RCC 7860 (cell line): ENCODE measurements at regions not wholly inside any gene's neighbourhood (a gene's known extent, or its start where the extent isn't known, plus 50 kb on each side); places are given as distances from the start of the nearest gene placed in this dataset.
"Not testable (repeated sequence)": the region's sequence is repeated elsewhere in the genome, so short reads cannot be mapped to it uniquely, and the experiment has no call there.

ENCODE experiments used
- DNase-seq: peaks from one replicate; pipeline ENCODE4 v3.0.0-alpha.2; 2015; ENCODE audit warnings: low spot score
- FAIRE-seq: peaks from 2 replicates; lab custom pipeline; 2012; peaks lifted over from hg19 to GRCh38; lab: Jason Lieb, UNC

DNA sequence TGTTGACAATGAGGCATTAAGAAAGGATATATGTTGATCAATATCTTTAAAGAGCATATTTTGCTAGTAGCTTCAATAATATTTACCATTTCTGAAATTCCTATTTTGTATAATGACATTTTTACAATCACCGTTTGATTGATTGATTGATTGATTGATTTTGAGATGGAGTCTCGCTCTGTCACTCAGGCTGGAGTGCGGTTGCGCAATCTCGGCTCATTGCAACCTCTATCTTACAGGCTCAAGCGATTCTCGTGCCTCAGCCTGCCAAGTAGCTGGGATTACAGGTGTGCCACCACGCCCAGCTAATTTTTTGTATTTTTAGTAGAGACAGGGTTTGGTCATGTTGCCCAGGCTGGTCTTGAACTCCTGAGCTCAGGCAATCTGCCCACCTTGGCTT, 150.9 kb upstream of the TEX13D start:
- FAIRE-seq, DNase-seq: not testable (repeated sequence)

DNA sequence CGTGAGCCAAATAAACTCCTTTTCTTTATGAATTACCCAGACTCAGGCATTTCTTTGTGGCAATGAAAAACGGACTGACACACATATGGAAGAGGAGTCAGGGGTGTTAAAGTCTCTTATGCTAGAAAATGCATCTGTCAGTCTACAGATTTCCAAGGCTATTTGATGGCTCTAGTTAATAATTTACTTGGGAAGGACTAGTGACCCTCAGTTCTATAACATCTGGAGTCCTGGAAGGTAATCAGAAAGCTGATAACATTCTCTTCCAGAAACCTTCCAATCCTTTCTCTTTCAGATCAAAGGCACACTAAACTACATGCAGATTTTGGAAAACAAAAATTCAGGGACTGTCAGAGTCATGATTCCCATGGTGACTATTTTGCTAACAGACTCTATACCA, 142.0 kb upstream of the TEX13D start:
- FAIRE-seq: no peak
- DNase-seq: no peak

DNA sequence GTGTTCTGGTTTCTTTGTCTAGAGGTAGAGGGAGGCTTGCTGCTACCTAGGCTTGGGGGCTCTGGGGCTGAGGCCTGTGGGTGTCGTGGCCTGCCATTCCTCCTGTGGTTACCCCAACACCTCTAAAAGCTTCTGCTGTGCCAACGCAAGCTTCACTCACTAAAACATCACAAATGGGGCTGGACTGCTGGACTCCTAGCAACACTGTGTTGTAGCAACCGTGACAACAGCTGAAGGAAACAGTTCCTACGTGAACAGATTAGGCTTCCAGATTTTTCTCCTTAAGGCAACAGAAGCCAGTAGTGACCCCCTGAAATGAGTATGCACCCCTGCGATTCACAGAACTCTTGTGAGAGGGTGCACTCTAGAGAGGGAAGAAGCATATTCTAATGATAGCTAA, 138.3 kb upstream of the TEX13D start:
- DNase-seq (no peak), FAIRE-seq (no peak)

DNA sequence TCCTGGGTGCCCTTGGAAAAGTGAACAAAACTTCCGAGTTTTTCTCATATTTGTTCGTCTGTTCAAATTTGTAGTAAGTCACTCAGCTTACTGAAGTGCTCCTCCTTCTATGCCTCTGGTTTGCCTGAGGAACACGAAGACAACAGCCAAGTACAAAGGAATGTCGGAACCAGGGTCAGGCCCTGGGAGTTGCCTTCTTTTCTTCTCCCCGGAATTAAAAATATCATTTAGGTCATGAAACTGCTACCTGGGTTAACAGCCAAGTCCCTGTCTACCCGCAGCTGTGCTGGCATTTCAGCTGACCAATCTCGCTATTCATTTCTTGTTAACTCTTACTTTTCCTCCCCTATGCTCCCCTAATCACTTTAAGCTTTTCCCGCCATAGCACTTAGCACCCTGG, 137.6 kb upstream of the TEX13D start:
- FAIRE-seq: no peak

DNA sequence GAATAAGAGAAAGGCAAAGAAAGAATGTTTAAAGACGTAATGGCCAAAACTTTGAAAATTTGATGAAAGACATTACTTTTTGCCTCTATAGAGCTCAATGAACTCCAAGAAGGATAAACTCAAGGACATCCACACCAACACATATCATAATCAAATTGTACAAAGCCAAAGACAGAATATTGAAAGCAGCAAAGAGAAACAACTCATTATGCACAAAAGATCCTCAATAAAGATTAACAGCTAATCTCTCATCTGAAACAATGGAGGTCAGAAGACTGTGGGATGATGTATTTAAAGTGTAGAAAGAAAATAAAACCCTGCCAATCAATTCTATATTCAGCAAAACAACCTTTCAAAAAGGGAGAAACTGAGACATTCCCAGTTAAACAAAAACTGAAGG, 129.1 kb upstream of the TEX13D start:
- no peak for DNase-seq
- FAIRE-seq: no peak

More for the DNA sequence above, 137.6 kb upstream of the TEX13D start:
- no peak for DNase-seq

DNA sequence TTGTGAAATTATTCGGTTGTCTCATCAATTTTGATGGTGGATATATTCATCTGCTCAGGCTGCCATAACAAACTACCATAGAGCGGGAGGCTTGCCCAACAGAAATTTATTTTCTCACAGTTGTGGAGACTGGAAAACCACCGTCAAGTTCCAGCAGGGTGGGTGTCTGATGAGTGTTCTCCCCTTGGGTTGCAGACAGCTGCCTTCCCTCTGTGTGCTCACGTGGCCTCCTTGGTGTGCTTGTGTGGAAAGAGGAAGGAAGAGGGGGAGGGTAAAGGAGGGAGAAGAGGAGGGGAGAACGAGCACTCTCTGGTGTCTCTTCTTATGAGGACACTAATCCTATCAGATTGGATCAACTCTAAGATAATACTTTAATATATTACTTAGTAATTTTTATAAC, 123.8 kb upstream of the TEX13D start:
- FAIRE-seq (no peak), DNase-seq (no peak)

DNA sequence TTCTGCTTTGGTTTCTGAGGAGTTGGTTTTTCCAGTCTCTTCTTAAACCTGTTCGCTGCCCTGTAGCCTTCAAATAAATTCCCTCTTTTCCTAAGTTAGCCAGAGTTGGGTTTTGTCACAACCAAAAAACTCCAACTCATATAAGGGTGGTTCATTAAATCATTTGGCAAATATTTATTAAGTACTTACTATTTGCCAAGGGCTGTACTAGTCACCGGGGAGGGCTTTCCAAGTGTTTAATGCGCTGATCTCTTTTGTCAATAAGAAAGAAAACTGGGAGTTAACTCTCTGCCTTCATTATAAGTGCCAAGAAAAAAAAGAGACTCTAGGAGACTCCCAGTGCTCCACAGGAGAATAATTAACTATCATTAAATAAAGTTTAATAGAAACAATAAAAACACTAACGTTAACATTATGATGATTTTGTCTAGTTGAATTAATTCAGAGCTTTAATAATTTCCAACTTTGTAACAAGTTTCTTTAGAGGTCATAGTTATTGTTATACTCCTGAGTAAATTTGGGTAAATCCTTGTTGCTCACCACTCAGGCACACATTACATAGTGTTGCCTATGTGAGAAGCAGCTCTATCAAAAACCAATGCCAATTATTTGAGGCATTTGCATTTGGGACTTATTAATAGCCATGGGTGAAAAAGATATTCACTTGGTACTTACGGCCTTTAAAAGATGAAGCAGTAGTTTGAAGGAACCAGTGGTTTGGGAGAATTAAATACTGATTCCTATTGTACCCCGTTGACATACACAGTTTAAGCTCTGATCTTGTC, 122.5 kb upstream of the TEX13D start:
- FAIRE-seq (no peak), DNase-seq (no peak)

DNA sequence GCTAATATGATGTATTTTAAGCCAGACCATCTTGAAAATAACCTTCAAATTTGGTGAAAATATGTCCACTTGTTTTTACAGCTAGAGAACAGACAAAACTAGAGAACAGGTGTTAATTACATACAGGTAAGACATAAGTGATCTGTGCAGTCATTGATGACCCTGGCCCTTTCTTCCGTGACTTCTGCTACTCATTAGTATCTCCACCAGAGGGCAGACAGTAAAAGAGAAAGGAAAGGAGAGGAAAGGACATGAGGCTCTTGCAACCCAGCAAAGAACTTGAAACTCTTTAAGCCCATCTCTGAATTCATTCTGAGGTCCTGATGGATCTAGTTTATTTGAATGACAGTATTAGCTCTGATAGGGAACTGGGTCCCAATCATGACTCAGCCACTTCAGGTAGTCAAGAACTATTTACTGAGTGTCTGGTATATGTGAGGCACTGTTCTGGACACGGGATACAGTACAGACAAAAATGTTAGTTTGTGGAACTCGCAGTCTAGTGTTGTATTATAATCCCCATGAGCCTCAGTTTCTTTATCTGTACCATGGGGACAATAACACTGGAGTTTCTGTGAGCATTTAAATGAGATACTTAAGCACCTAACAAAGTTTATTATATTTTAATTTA, 121.0 kb upstream of the TEX13D start:
- DNase-seq: peak; percentile 18
- no peak for FAIRE-seq

DNA sequence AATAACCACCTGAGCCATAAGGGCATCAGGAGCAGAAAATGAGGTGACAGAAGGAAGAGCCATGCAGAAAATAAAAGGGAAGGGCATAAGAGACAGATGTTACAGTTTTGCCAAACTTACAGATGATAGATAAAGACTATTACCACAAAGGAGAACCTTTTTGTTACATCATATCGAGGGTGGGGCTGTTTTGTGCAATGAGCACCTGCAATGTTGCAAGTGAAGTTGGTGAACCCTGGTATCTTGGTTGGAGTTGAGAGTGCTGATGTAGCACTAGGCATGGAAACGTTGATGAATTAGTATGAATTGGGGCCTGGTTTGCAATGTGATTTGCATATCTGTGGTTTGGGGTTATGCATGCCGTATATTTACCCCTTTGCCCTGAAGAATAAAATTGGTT, 119.8 kb upstream of the TEX13D start:
- FAIRE-seq (no peak), DNase-seq (no peak)

DNA sequence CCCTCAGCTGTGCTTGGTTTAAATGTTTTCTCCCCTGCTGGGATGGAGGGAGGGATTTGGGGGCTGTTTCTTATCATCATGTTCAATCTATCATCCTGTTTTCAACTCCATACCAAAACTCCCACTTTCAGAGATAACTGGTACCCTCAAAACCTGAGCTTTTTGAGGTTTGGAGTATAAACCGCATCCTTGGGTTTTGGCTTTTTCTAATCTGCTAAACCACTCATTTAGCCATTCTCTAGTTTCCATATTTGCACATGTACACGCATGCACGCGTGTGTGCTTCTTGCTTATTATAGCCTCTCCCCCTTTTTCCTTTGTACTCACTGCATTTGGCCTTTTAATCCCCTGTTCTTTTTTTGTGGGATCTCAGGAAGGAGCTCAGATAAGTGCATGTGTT, 116.7 kb upstream of the TEX13D start:
- FAIRE-seq (no peak), DNase-seq (no peak)

DNA sequence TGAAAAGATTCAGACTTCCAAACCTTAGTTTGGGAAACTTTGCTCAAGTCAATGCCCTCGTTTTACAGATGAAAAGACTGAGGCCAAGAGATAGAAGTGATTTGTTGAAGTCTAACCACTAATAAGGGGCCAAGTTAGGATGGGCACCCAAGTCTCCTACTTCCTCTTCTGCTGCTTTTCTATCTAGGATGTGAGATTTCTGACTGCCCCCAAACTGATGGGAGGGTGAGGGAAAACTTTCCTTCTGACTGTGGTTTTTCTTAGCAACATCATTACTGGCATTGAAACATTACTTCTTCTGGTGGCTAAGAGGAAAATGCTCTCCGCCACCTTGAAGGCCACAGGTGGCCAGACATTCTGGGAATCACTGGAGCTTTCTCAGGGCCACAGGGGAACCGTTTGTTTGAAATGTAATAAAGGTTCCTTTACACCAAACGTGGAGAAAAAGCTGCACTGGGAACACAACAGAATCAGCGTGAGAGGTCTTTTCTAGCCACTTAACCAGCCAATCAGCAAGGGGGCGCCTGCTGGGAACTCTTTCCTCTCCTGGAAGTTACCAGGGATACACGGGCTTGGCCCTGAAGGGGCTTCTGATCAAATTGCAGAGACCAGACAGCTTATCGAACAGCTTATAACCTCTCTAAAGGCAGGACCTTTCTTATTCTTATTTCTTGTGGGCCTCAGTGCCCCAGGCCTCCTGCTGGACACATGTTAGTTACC, 115.9 kb upstream of the TEX13D start:
- DNase-seq (no peak), FAIRE-seq (no peak)

DNA sequence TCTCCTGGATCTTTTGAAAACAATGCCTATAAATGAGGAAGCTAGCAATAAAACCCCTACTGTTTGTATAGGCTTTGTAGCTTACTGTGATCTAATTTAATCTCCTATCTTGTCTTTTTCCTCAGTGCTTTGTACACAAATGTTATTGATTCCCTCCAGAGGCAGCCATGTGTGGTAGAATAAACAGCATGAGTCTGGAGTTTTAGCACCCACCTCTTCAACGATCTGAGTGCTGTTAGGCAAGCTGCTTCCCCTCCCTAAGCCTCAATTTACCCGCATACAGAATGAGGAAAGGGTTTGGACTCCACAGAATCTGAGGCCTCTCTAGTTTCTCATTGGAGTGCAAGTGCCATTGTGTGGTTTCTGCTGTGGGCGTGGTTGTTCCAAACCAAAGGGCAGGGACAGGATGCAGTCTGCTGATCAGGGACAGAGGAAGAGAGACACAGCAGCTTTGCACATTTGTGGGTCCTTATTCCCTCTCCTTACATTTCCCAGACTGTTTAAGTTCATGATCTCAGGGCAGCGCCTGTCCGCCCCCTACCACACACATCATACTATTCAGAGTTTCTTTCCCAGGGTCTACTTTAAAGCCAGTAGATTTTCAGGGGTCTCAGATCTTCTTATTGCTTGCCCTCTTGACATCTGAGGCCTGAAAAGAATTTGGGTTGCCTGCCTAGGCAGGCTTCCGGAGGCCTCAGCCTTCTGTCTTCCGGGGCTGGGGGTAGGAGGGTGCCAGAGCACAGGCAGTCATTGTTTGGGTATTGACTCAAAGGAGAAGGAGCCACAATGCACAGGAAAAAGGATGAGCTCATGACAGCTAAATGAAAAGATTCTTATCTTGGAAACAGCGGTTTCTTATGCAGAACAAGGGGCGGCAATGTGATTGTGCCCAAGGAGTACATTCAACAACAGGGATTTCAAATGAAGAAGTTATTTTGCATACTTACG, 114.9 kb upstream of the TEX13D start:
- FAIRE-seq (no peak), DNase-seq (peak; percentile 21)

DNA sequence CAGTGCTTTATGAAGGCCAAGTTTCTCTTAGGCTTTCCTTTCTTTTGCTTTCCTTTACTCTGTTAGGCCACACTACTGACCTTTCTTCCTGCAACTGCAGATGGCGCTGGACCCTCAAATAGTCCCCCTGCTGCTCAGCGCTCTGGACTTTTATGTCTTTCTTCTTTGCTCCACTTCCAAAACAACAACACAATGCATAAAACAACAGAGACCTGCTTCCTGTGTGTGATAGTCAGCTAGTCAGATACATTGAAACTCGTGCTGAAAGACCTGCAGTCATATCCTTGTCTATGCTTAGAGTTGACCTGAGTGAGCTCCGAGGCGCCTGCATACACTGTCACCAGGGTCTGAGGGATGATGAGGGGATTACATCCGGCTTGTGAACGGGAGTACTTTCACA, 108.9 kb upstream of the TEX13D start:
- DNase-seq: no peak

DNA sequence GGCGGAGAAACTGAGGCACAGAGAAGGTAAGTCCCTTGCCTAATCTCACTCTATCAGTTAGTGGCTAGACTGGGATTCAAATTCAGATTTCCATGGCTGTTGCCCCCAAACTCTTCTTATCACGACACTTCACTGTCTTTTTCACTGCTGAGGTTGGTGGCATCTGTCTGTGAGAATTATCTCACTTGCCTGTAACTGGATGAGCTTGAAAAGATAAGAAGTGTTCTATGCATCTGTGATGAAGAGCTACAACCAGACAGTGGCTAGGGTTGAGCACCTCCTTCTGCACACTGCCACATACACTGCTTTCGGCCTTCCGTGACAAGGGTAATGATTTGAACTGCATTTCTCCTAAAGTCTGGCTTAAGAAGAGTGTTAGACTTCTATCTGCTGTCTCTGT, 107.9 kb upstream of the TEX13D start:
- DNase-seq (no peak), FAIRE-seq (no peak)

More for the DNA sequence above, 108.9 kb upstream of the TEX13D start:
- no peak for FAIRE-seq

DNA sequence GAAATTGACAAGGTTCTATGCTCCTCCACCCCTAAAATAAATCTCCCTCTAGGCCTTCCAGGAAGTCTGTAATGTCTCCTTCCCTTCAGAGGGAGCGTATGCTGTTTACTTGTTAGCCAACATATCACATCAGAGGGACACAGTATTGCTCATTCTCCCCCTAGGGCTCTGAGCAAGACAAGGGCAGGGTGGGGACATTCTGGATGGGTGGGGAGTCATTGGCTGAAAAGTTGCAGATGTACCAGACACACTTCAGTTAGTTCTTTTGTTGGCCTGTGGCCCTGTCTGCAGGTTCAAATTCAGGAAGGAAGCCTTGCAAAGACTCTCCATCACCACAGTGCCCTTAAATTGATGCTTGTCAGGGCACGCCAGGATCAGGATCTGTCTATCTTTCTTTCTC, 106.3 kb upstream of the TEX13D start:
- DNase-seq (no peak), FAIRE-seq (no peak)

DNA sequence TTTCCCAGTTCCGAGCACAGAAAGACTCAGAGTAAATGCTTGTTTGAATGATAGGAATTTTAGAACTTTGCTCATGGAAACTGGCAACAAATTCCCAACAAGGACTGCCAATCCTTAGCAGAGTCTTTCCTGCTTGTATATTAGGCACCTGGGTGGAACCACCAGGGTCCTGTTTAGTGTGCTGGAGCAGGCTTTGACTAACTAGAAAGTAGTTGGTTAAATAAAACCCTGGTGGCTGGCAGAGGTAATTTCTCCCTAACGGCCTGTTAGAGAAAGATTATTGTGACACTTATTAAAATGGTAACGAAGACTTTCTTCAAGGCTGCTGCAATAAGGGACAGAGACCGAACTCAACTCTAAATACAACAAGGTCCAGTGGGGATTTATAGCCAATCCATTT, 103.6 kb upstream of the TEX13D start:
- FAIRE-seq: no peak
- no peak for DNase-seq

DNA sequence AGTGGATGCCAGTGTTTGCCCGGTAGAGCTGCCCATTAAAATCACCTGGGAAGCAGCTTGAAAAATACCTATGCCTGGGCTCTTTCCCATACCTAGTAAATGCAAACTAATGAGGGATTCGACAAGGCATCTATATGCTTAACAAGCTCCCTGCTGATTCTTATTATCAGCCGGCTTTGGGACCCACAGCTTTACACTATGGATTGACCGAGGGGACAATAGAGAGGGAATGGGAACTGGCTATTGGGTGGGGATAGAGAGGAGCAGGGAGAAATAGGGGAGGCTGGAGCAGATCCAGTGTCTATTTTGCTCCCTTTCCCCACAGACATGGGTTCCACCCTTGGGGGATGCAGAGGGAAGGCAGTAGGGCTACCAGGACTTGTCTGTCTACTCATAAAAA, 103.1 kb upstream of the TEX13D start:
- DNase-seq: no peak
- no peak for FAIRE-seq

DNA sequence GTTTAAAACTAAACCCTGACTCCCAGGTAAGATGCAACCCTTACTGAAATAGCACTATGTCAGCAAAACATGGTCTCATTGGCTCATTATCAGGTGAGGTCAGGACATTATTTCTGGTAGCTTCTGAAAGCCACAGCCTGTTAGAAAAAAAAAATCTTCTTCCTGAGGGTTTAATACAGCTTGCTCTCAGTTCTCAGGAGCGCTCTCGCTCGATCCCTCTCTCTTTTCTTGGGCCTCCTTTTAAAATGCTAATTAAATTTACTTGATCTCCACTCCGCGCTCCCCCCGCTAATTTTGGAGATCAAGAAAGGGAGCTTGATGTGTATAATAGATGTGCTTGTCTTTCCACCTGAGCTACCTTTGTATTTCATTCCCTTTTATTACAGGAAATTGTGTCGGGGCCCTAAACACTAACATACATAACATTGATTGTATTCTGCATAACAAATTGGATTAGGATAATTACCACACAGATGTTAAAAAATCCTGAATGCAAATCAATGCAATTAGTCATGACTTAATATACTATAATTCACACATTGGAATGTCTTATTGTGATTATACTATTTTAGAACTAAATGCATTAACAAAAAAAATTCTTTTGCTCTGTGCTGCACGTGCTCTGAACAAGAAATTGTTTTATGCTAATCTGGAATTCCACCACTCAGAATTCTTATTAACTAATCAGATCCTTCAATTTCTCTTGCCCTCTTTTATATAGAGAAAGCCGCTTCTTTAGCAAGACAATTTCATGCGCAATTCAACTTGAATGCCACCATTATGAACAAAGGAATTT, 101.6 kb upstream of the TEX13D start:
- FAIRE-seq (no peak), DNase-seq (no peak)

DNA sequence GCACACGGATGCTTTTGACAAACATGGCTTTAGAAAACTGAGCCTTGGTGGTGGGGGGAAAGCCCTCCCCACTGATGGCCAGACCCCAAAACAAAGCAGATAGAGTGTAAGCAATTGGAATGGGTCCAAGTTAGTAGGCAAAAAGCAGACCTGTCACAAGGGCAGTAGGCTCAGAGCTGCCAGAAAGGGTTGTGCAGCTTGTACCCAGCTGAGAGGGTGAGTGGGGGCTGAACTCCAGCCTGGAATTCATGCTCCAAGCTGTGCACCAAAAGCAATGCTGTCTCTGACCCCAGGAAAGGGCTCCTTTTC, 101.1 kb upstream of the TEX13D start:
- DNase-seq (no peak), FAIRE-seq (no peak)

DNA sequence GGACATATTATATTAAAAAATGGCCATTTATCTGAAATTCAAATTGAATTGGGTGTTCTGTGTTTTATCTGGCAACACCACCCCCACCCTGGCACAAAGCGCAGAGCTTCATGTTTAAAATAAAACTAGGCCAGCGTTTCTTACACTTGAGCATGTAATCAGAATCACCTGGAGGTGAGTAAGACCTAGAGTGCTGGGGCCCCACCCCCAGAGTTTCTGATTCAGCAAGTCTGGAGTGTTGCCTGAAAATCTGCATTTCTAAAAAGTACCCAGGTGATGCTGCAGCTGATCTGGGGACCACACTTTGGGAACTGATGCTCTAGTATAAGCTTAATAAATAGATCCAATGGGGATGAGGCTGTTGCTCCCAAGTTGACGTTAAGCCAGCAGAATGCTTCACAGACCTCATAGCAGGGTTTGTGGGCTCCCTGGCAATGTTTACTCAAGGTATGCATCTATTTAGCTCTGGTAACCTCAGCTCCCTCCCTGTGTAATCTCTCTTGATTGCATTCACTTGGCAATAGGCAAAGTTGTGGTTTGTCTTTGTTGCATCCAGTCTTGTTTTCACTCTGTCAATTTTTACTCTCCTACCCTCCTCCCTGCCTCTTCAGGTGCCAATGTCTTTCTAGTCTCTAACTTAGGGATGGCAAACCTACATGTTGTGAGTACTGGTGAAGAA, 99.8 kb upstream of the TEX13D start:
- no peak for DNase-seq

More for the DNA sequence above, 99.8 kb upstream of the TEX13D start:
- no peak for FAIRE-seq
